ENCODE measurements at regions not wholly inside any gene's neighbourhood (a gene's known extent, or its start where the extent isn't known, plus 50 kb on each side); places are given as distances from the start of the nearest gene placed in this dataset.

DNA sequence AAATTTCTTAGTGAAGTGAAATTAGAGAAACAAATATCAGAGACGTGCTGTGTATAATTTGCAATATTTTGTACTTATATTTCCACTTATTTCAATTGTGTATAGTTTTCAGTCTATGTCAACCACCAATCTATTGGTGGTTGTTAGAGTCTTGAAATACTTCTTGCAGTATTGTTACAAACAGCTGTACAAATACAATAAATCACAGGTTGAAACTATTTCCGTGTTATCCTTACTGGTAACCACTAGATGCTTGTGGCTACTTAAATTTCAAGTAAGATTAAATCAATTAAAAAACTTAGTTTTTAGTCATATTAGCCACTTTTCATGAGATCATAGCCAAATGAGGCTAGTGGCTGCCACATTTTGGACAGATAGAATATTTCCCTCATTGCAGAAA, 520.5 kb downstream of the GBA3 start:
- TF ChIP-seq, protein P1, sequence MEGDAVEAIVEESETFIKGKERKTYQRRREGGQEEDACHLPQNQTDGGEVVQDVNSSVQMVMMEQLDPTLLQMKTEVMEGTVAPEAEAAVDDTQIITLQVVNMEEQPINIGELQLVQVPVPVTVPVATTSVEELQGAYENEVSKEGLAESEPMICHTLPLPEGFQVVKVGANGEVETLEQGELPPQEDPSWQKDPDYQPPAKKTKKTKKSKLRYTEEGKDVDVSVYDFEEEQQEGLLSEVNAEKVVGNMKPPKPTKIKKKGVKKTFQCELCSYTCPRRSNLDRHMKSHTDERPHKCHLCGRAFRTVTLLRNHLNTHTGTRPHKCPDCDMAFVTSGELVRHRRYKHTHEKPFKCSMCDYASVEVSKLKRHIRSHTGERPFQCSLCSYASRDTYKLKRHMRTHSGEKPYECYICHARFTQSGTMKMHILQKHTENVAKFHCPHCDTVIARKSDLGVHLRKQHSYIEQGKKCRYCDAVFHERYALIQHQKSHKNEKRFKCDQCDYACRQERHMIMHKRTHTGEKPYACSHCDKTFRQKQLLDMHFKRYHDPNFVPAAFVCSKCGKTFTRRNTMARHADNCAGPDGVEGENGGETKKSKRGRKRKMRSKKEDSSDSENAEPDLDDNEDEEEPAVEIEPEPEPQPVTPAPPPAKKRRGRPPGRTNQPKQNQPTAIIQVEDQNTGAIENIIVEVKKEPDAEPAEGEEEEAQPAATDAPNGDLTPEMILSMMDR (IDR thresholded peaks at IDR 0.05; ENCODE audit: extremely low read depth, missing control alignments): no peak
- DNase-seq (ENCODE audit: low spot score): no peak

DNA sequence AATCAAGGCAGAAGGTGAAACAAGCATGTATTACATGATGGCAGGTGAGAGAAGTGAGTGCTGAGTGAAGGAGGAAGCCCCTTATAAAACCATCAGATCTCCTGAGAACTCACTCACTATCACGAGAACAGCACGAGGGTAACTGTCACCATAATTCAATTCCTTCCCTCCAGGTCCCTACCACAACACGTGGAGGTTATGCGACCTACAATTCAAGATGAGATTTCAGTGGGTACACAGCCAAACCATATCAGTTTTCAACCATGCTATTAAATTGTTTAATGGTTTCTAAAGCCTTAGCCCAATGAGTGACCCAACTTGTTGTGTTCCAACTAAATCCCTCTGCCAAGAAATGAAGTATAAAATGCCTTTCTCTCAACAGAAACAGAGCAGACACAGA, 519.8 kb downstream of the GBA3 start:
- TF ChIP-seq, protein P1 (IDR thresholded peaks at IDR 0.05; ENCODE audit: extremely low read depth, missing control alignments): no peak
- no peak for DNase-seq (ENCODE audit: low spot score)

DNA sequence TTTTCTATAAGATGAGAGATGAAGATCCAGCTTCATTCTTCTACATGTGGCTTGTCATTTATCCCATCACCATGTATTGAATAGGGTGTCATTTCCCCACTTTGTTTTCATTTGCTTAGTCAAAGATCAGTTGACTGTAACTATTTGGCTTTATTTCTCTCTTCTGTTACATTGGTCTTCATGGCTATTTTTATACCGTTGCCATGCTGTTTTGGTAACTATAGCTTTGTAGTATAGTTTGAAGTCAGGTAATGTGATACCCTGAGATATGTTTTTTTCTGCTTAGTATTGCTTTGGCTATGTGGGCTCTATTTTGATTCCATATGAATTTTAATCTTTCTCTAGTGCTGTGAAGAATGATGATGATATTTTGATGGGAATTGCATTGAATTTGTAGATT, 514.3 kb downstream of the GBA3 start:
- DNase-seq (ENCODE audit: low spot score): no peak
- TF ChIP-seq, protein P1 (IDR thresholded peaks at IDR 0.05; ENCODE audit: extremely low read depth, missing control alignments): no peak

DNA sequence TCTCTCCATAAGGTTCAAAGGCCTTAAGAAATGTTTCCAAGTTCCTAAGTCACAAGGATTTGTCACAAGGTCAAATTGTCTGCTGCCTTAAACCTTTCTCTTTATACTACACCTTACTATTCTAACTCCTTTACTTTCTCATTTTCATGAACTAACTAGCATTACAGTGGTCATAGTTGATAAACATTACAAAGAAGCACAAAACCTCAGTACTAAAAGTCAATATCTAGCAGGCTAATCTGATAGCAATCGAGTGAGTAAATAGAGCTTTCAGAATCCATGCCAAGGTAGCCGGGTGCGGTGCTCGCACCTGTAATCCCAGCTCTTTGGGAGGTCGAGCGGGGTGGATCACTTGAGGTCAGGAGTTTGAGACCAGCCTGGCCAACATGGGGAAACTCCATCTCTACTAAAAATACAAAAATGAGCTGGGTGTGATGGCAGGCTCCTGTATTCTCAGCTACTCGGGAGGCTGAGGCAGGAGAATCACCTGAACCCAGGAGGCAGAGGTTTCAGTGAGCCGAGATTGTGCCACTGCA, 510.0 kb downstream of the GBA3 start:
- DNase-seq (ENCODE audit: low spot score): no peak
- TF ChIP-seq, protein P1 (IDR thresholded peaks at IDR 0.05; ENCODE audit: extremely low read depth, missing control alignments): no peak

DNA sequence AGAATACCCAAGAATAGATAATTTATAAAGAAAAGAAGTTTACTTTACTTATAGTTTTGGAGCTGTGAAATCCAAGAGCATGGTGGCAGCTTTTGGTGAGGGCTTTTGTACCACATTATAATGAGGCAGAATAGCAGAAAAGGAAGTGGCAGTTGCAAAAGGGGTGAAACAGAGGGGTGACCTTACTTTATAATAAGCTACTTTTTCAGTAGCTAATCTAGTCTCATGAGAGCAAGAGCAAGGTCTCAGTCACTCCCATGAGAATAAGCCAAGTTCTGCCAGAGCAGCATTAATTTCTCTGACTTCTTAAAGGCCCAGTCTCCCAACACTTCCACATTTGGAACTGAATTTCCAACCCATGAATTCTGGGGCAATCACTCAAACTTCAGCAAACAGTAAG, 502.0 kb downstream of the GBA3 start:
- TF ChIP-seq, protein P1 (IDR thresholded peaks at IDR 0.05; ENCODE audit: extremely low read depth, missing control alignments): no peak
- DNase-seq (ENCODE audit: low spot score): no peak

DNA sequence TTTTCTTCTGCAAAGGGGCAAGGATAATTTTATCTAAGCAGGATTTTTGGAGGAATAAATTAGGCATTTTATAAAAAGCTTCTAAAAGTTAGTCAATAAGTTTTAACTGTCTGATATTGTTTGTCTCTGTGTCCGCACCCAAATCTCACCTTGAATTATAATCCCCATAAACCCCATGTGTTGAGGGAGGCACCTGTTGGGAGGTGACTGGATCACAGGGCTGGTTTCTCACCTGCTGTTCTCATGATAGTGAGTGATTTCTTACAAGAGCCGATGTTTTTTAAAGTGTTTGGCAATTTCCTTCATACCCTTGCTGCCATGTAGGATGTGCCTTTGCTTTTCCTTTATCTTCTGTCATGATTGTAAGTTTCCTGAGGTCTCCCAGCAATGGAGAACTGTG, 481.4 kb downstream of the GBA3 start:
- DNase-seq (ENCODE audit: low spot score): no peak

DNA sequence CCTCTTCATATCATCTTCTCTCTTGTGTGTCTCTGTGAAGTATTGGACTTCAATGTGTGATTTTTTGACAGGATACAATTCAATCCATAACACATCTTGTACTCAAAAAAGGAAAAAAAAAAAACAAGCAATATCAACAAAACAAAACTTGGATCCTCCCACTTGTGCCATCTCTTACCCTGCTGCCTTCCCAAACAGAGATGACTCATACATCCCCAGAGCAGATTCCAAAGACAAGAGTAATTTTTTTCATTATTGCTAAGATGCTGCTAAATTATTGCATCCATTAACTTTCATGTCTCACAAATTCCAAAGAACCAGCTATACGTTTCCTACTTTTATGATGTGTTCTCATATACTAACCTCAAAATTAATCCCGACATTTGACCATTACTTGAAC, 479.2 kb downstream of the GBA3 start:
- TF ChIP-seq, protein P1 (IDR thresholded peaks at IDR 0.05; ENCODE audit: extremely low read depth, missing control alignments): no peak

More for the DNA sequence above, 481.4 kb downstream of the GBA3 start:
- TF ChIP-seq, protein P1 (IDR thresholded peaks at IDR 0.05; ENCODE audit: extremely low read depth, missing control alignments): no peak

More for the DNA sequence above, 479.2 kb downstream of the GBA3 start:
- no peak for DNase-seq (ENCODE audit: low spot score)

Measured in GM20000 (cell line).